Left ventricle myocardium inferior (tissue), 1 donor: ENCODE measurements at regions not wholly inside any gene's neighbourhood (a gene's known extent, or its start where the extent isn't known, plus 50 kb on each side); places are given as distances from the start of the nearest gene placed in this dataset.
A peak's percentile ranks its signal among the peaks of the same experiment; 100 is the strongest.

Experiments
- DNase-seq: peaks from one replicate; pipeline ENCODE4 v3.0.0-alpha.2; 2020
- H3K27ac ChIP-seq: fragments of 200-600 bp; replicated peaks from 2 replicates; pipeline ENCODE4 v1.8.0; 2021
- H3K27me3 ChIP-seq: fragments of 200-600 bp; 2 replicates; pipeline ENCODE4 v1.8.0; 2021; ENCODE audit warnings: low read depth
- H3K36me3 ChIP-seq: fragments of 200-600 bp; 2 replicates; pipeline ENCODE4 v1.8.0; 2021
- H3K4me1 ChIP-seq: fragments of 200-600 bp; 2 replicates; pipeline ENCODE4 v1.8.0; 2021
- H3K4me3 ChIP-seq: fragments of 200-600 bp; 2 replicates; pipeline ENCODE4 v1.8.0; 2021; ENCODE audit warnings: mild to moderate bottlenecking, moderate library complexity
- H3K9me3 ChIP-seq: fragments of 200-600 bp; replicated peaks from 2 replicates; pipeline ENCODE4 v1.8.0; 2021
- intact Hi-C: fragments of 100-400 bp; cut with micrococcal nuclease; formaldehyde crosslinking; loops from one replicate; pipeline ENCODE4 v1.11.0; 2022
- TF ChIP-seq, protein P1 (sequence below): fragments of 200-600 bp; IDR thresholded peaks from 2 replicates; pipeline ENCODE4 v1.8.0; 2021; ENCODE audit warnings: antibody characterized with exemption, mild to moderate bottlenecking, borderline replicate concordance
- donor health status: DM: no; HTN: yes; CAD: no; lungs with severe emphysema.

DNA sequence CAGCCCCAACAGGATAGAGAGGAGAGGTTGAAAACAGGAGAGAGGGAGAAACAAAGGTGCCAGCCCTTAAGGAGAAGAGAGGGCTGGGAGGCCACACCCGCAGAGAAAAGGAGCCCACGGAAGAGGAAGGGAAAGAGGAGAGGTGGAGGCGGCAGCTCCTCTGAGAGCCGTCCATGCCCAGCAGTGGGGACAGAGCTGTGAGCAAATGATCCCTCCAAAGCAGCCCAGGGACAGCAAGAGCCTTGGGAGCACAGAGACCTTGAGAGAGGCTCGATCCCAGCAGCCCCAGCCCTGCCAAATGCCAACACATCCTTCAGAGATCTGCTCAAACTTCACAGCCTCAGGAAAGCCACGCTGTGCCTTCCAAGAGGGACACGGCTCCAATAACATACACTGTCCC is 66.7 kb upstream of the CORO2B start:
- Histone ChIP-seq H3K4me3 (no peak overlapping the region), H3K36me3 (no peaks in the 10 kb centered on the region), H3K9me3 (peaks cover 8% of the 10 kb centered on the region), H3K27ac (peak overlapping the region; percentile 71), H3K4me1 (peaks cover 17% of the 10 kb centered on the region), H3K27me3 (no peaks in the 10 kb centered on the region)
- intact Hi-C loops, result no loop called here
- TF ChIP-seq, protein P1, sequence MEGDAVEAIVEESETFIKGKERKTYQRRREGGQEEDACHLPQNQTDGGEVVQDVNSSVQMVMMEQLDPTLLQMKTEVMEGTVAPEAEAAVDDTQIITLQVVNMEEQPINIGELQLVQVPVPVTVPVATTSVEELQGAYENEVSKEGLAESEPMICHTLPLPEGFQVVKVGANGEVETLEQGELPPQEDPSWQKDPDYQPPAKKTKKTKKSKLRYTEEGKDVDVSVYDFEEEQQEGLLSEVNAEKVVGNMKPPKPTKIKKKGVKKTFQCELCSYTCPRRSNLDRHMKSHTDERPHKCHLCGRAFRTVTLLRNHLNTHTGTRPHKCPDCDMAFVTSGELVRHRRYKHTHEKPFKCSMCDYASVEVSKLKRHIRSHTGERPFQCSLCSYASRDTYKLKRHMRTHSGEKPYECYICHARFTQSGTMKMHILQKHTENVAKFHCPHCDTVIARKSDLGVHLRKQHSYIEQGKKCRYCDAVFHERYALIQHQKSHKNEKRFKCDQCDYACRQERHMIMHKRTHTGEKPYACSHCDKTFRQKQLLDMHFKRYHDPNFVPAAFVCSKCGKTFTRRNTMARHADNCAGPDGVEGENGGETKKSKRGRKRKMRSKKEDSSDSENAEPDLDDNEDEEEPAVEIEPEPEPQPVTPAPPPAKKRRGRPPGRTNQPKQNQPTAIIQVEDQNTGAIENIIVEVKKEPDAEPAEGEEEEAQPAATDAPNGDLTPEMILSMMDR, result no peak
- DNase-seq, result no peak

DNA sequence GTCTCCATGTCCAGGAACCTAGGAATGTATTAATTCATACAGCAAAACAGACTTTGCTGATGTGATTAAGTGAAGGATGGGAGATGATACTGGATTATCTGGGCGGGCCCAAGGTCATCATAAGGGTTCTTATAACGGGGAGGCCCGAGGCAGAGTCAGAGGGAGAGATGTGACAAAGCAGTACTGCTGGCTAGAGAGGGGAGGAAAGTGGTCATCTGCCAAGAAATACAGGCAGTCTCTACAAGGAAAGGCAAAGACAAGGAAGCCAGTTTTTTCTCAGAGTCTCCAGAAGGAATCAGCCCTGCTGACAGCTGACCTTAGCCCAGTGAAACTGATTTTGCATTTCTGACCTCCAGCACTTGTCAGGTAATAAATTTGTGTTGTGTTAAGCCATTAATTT is 66.2 kb upstream of the CORO2B start:
- Histone ChIP-seq H3K27me3 (no peaks in the 10 kb centered on the region), H3K27ac (peak overlapping the region; percentile 71), H3K36me3 (no peaks in the 10 kb centered on the region), H3K4me1 (peaks cover 22% of the 10 kb centered on the region), H3K9me3 (peaks cover 8% of the 10 kb centered on the region), H3K4me3 (no peak overlapping the region)
- no peak for DNase-seq
- intact Hi-C loops, result no loop called here
- TF ChIP-seq, protein P1, result no peak

DNA sequence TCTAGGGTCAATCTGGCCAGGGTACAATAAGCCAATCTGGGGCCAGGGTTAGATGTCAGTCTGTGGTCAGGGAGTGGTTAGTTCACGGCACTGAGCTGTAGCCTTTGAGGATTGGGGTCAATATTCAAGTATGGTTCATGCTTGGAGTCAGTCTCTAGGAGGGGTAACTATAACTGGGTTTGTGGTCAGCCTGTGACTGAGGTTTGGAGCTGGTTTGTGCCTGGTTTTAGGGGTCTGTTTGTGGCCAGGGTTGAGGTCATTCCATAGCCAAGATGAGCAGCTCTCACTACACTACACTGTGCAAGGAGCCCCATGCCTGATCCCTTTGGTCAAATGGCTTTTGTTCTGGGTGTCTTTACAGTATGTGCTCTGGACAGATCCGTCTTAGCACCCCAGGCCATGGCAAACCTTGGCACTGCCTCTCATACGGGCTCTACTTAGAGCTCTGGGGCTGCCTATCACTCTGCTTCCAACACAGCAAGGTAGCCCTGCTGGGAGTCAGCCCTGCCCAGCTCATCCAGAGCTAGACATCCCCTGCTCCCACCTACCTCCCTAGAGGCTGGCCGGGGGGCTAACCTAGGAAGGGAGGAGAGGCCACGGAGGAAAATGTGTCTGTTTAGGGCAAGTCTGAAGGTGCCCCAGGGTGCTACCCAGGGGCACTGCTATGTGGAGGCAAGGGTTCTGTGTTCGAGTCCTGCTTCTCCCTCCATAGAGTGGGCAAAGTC is 63.3 kb upstream of the CORO2B start:
- Histone ChIP-seq H3K27me3 (no peaks in the 10 kb centered on the region), H3K36me3 (no peaks in the 10 kb centered on the region), H3K27ac (no peak overlapping the region), H3K4me1 (peaks cover 32% of the 10 kb centered on the region), H3K4me3 (no peak overlapping the region), H3K9me3 (peaks cover 8% of the 10 kb centered on the region)
- TF ChIP-seq, protein P1, result no peak
- intact Hi-C loops, result no loop called here
- DNase-seq, result no peak

DNA sequence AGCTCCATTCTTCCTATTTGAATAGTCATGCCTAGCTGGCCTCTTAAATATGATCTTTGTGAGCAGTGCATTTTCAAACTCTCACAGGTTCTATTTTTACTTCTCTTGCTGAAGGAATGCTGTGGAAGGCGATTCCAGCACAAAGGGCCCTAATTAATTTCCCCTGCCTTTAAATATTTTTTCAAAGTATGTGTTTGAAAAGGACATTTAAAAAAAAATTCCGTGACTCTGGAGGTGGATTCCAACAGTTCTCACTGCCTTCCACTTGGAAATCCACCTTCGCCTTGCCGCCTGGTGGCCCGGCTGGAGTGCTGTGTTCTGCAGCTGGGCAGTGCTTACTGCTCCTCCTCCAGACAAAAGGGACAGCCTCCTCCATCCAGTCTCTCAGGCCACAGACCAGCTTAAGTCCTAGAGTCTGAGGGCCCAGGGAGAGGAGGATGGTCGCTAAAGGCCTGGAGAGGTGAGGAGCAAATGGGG is 61.5 kb upstream of the CORO2B start:
- Histone ChIP-seq H3K4me3 (no peak overlapping the region), H3K27ac (peak overlapping the region; percentile 52), H3K36me3 (no peaks in the 10 kb centered on the region), H3K27me3 (no peaks in the 10 kb centered on the region), H3K4me1 (peaks cover 24% of the 10 kb centered on the region), H3K9me3 (peaks cover 8% of the 10 kb centered on the region)
- intact Hi-C loops, result no loop called here
- TF ChIP-seq, protein P1, result peak; percentile 62
- peak; percentile 43 for DNase-seq

DNA sequence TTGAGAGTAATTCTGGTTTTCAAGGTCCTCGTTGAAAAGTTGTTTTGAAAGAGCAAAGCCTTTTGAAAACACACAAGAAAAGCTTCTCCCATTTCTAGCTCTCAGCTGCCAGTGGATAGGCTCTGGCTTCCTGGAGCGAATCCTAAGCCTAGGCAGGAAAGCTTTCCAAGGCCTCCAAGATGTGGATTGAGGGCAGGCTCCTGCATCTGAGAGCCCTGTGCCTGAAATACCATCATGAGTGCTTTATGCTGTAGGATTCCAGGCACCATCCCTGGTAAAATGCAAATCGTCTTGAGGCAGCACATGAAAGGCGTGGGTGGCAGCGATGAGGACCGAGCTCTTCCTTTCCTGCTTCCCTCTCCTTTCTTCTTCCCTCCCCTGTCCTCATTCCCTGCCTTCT is 60.7 kb upstream of the CORO2B start:
- Histone ChIP-seq H3K27me3 (no peaks in the 10 kb centered on the region), H3K9me3 (peaks cover 8% of the 10 kb centered on the region), H3K4me3 (no peak overlapping the region), H3K36me3 (no peaks in the 10 kb centered on the region), H3K4me1 (peaks cover 23% of the 10 kb centered on the region), H3K27ac (peak overlapping the region; percentile 52)
- intact Hi-C loops, result no loop called here
- TF ChIP-seq, protein P1, result no peak
- DNase-seq, result no peak
